ENCODE measurements at regions not wholly inside any gene's neighbourhood (a gene's known extent, or its start where the extent isn't known, plus 50 kb on each side); places are given as distances from the start of the nearest gene placed in this dataset.
"Not testable (repeated sequence)": the region's sequence is repeated elsewhere in the genome, so short reads cannot be mapped to it uniquely, and the experiment has no call there.

DNA sequence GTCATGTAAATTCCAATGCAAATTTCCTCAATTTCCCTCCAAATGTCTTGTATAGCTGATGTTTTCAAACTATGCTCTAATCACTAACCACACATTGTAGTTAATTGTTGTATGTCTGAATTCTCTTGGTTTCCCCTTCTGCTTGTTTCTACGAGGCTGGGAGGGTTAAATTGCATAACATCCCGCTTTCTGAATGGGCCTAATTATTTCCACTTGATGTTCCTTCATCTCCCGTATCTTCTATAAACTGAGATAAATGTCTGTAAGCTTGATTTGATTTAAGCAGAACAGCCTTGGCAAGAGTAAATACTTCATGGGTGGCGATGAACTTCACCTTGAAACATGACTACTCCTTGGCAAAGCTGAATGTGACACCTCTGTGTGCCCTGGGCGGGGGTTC, 72.2 kb downstream of the SERINC2 start:
- no peak for DNase-seq (ENCODE audit: low spot score)

DNA sequence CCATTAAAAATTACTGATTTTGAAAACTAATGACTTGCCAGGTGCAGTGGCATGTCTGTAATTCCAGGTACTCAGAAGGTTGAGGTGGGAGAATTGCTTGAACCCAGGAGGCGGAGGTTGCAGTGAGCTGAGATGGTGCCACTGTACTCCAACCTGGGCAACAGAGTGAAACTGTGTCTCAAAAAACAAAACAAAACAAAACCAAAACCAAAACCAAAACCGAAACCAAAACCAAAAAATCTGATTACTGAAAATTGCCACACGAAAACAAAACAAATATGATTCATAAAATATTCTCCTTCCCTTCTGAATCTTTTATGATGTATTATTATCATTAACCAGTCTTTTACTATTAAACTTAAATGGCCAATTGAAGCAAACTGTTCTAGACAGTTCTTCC, 74.1 kb downstream of the SERINC2 start:
- DNase-seq (ENCODE audit: low spot score): no peak

DNA sequence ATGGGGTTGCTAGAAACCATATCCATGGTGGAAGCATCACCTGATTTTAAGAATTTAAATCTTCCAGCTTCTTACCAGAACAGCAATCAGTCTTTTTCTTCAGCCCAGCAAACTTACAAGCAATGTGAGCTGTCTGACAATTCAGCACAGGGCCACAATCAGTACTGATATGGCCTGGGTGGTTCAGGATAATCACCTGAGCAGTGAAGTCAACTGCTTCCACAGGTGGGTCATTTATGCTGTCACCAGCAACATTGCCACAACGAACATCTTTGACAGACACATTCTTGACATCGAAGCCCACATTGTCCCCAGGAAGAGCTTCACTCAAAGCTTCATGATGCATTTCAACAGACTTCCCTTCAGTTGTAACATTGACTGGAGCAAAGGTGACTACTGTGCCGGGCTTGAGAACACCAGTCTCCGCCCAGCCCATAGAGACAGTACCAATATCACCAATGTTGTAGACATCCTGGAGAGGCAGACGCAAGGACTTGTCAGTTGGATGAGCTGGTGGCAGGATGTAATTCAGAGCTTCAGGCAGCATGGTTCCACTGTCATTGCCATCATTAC, 74.8 kb downstream of the SERINC2 start:
- no peak for DNase-seq (ENCODE audit: low spot score)

DNA sequence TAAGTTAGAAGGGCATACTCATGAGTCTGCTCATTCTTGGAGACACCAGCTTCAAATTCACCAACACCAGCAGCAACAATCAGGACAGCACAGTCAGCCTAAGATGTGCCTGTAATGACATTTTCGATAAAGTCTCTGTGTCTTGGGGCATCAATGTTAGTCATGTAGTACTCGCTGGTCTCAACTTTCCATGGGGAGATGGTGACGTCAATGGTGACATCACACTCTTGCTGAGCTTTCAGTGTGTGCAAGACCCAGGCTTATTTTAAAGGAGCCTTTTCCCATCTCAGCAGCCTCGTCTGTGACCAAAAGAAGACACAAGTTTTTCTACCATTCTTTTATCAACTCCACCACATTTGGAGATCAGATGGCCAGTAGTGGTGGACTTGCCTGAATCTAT, 75.5 kb downstream of the SERINC2 start:
- DNase-seq (ENCODE audit: low spot score): no peak

DNA sequence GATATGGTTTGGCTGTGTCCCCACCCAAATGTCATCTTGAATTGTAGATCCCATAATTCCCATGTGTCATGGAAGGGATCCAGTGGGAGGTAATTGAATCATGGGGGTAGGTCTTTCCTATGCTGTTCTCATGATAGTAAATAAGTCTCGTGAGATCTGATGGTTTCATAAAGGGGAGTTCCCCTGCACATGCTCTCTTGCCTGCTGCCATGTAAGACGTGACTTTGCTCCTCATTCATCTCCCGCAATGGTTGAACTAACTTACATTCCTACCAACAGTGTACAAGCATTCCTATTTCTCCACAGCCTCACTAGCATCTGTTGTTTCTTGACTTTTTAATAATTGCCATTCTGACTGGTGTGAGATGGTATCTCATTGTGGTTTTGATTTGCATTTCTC, 76.6 kb downstream of the SERINC2 start:
- DNase-seq (ENCODE audit: low spot score): not testable (repeated sequence)

DNA sequence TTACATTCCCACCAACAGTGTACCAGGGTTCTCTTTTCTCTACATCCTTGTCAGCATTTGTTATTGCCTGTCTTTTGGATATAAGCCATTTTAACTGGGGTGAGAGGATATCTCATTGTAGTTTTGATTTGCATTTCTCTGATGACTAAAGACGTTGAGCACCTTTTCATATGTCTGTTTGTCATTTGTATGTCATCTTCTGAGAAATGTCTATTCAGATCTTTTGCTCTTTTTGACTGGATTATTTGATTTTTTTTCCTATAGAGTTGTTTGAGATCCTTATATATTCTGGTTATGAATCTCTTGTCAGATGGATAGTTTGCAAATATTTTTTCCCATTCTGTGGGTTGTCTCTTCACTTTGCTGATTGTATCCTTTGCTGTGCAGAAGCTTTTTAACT, 77.6 kb downstream of the SERINC2 start:
- DNase-seq (ENCODE audit: low spot score): not testable (repeated sequence)

DNA sequence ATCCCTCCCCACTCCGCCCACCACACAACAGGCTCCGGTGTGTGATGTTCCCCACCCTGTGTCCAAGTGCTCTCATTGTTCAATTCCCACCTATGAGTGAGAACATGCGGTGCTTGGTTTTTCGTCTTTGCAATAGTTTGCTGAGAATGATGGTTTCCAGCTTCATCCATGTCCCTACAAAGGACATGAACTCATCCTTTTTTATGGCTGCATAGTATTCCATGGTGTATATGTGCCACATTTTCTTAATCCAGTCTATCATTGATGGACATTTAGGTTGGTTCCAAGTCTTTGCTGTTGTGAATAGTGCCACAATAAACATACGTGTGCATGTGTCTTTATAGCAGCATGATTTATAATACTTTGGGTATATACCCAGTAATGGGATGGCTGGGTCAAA, 81.0 kb upstream of the TINAGL1 start:
- peak; percentile 10 for DNase-seq (ENCODE audit: low spot score)

DNA sequence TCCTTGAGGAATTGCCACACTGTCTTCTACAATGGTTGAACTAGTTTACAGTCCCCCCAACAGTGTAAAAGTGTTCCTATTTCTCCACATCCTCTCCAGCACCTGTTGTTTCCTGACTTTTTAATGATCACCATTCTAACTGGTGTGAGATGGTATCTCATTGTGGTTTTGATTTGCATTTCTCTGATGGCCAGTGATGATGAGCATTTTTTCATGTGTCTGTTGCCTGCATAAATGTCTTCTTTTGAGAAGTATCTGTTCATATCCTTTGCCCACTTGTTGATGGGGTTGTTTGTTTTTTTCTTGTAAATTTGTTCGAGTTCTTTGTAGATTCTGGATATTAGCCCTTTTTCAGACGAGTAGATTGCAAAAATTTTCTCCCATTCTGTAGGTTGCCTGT, 80.5 kb upstream of the TINAGL1 start:
- not testable (repeated sequence) for DNase-seq (ENCODE audit: low spot score)

DNA sequence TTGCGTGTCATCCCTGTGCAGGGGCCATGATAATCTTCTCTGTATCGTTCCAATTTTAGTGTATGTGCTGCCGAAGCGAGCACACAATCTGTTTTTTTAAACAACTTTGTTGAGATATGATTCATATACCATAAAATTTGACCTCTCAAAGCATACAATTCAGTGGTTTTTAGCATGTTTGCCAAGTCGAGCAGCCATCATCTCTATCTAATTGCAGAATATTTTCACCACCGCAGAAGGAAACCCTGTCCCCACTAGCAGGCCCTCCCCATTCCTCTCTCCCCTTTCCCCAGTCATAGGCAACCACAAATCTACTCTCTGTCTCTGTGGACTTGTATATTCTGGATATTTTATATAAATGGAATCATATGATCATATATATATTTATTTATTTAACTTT, 78.7 kb upstream of the TINAGL1 start:
- peak; percentile 8 for DNase-seq (ENCODE audit: low spot score)

DNA sequence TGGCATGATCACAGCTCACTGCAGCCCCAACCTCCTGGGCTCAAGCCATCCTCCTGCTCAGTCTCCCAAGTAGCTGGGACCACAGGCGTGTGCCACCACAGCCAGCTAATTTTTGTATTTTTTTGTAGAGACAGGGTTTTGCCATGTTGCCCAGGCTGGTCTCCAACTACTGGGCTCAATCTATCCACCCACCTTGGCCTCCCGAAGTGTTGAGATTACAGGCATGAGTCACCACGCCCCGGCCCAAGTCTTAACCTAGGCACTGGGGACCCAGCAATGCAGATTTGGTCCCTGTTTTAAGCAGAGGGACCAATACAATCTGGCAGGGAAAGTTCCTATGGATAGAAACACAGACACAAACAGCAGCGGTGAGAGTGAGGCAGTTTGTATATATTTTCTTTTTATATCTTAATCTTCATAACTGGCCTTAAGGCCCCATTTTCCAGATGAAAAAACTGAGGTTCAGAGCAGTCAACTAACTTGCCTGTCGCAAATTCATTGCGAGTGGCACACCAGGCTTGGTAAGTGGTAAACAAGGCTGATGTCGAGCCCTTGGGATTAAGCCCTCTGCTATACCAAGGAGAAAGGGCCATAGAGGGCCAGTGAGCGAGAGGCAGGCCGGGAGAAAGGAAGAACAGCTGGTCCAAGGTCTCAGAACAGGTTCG, 77.8 kb upstream of the TINAGL1 start:
- no peak for DNase-seq (ENCODE audit: low spot score)

DNA sequence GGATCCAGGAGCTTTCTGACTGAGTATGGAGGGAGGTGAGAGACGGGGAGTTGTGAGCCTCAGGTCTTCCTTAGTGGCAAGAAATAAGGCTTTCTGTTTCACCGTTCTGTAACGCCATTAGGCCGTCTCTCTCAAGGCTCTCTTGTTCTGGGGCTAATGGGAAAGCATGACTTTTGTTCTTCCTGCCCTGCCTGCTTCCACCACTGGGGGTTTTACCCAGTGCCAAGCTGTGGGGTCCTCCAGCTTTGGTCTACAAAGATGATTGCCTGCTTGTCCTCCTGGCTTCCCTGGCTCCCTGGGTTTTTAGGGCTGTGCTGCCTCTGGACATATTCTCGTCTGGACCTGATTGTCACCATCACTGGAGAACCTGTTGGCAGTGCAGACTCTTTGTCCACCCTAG, 74.8 kb upstream of the TINAGL1 start:
- DNase-seq (ENCODE audit: low spot score): peak; percentile 29

DNA sequence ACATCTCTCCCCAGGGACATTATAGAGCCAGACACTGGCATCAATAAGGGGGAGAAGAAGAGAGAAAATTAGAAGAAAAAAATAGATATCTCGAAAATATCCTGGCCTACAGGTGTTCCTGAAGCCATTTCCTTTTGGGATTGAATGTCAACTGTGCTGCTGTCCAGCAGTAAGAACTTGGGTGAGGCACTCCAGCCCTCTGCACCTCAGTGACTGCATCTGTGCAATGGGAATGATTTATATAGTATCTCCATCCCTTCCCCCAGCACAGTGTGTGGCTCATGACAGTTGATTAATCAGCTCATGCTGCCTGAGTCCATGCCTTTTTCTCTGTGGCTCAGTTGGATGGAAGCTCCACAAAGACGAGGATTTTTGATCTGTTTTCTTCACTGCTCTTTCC, 74.1 kb upstream of the TINAGL1 start:
- no peak for DNase-seq (ENCODE audit: low spot score)

DNA sequence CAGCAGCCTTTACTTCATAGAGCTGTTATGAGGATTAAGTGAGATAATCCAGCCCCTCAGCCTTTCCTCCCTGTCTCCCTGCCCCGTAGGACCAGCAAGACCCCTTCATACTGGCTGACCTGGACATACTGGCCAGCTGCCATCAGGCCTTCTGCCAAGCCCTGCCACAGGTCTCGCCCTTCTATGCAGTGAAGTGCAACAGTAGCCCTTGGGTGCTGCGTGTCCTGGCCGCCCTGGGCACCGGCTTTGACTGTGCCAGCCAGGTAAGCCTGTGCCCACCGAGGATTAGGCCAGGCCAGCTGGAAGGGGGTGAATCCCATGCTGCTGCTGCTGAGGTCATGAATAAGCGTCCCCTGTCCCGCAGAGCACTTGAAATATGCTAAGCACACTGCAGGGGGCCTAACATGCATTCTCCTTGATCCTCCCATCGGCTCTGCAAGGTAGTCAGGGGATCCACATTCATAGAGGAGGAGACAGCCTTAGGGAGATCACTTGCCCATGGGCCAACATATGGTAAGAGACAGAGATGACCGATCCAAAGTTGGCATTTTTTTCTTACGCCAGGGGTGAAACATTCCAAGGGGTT, 73.3 kb upstream of the TINAGL1 start:
- peak; percentile 28 for DNase-seq (ENCODE audit: low spot score)

DNA sequence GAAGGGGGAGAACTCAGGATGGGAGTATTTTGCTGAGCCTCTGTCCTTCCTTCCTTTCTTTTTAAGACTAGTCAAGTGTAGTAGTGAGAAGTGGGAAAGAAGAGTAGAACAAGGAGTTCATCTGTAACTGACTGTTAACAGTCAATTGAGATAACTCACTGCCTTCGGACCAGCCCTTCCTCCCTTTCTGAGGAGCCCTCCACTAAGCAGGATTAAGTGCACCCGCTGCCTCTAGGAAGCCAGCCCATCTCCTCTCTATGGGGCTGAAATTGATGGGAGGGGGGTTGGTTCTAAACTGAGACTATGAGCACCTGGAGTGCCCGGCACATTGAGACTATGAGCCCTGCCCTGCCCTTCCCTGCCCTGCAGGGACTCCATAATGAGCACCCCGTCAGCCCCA, 72.7 kb upstream of the TINAGL1 start:
- peak; percentile 24 for DNase-seq (ENCODE audit: low spot score)

DNA sequence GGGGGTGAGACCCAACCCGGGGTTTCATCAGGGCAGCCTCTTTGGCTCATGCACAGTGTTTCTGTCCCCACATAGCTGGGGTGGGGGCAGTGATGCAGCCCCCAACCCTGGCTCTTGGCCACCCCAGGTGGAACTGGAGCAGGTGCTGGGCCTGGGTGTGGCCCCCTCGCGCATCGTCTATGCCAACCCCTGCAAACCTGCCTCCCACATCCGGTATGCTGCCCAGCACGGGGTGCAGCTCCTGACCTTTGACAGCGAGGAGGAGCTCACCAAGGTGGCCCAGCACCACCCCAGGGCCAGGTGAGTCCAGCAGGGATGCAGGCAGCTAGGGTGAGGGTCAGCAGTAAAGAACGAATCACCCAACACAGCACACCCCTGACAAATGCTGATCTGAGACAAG, 72.3 kb upstream of the TINAGL1 start:
- no peak for DNase-seq (ENCODE audit: low spot score)

DNA sequence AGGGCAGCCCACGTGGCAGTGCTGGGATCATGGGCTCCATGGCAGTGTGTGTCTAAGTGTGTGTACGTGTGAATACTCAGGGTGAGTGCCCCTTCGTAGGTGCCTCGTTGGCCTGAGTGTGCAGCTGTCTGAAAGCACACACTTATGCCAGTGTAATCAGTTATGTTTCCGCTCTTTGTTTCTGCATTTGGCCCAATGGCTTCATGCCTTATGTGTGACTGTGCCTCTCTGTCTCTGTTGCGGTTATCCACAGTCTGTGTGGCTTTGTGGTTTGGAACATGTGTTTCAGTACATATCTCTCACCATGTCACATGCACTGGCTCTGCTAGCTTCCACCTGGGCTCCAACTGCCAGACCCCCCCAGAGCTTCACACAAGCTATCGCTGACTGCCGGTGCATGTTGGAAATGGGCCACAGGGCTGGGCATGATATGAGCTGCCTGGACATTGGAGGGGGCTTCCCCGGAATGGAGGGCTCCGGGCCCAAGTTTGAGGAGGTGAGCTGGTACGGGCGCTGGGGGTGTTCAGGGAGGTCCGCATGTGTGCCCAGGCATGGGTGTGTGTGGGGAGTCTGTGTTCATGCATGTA, 70.3 kb upstream of the TINAGL1 start:
- DNase-seq (ENCODE audit: low spot score): peak; percentile 28

DNA sequence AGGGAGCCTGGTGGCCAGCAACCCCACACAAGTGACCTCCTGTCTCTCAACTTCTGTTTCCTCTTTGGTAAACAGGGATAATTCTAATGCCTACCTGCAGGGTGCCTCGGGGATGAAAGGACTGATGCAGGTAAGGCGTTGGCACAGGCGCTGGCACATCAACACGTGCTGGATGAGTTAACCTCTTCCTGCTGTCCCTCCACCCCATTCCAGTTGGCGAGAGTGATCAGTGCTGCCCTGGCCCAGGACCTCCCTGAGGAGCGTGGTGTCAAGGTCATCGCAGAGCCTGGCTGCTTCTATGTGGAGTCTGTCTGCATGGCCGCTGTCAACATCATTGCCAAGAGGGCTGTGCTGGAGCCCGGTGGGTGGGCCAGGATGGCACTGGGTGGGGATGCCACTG, 69.1 kb upstream of the TINAGL1 start:
- no peak for DNase-seq (ENCODE audit: low spot score)

DNA sequence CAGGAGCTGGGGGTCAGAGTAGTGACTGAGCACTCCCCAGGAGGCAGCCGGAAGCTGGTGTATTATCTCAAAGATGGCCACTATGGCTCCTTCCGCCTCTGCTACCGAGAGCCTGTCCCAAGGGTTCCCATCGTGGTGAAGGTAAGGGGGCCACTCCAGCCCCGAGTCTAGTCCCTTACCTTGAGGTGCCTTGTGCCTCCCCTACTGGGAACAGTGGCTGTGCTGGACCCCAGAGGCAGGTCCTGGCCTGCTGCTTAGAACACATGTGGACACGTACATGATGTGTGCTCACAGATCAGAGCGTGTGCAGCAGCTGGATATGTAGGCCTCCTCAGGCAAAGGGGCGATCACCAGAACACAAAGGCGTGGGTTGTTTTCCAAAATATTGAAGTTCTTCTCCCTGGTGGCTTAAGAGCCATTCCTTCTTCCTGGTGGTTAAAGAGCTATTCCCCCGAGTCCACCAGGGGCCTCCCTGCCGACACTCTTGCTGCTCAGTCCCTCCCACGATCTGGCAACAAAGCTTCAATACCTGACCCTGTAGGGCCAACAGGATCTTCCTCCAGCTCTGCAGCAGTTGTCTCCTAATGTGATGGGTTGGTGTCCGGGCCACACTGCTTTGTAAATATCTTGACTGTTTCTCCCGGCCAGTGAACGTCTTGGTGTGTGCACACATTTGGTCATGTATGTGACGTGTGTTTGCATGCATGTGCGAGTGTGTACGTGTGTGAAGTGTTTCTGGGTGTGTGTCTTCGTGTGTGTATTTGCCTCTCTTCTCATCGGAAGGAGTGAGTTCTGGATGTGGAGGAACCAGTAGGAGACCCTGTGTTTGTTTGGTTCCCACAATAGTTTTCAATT, 68.4 kb upstream of the TINAGL1 start:
- no peak for DNase-seq (ENCODE audit: low spot score)

DNA sequence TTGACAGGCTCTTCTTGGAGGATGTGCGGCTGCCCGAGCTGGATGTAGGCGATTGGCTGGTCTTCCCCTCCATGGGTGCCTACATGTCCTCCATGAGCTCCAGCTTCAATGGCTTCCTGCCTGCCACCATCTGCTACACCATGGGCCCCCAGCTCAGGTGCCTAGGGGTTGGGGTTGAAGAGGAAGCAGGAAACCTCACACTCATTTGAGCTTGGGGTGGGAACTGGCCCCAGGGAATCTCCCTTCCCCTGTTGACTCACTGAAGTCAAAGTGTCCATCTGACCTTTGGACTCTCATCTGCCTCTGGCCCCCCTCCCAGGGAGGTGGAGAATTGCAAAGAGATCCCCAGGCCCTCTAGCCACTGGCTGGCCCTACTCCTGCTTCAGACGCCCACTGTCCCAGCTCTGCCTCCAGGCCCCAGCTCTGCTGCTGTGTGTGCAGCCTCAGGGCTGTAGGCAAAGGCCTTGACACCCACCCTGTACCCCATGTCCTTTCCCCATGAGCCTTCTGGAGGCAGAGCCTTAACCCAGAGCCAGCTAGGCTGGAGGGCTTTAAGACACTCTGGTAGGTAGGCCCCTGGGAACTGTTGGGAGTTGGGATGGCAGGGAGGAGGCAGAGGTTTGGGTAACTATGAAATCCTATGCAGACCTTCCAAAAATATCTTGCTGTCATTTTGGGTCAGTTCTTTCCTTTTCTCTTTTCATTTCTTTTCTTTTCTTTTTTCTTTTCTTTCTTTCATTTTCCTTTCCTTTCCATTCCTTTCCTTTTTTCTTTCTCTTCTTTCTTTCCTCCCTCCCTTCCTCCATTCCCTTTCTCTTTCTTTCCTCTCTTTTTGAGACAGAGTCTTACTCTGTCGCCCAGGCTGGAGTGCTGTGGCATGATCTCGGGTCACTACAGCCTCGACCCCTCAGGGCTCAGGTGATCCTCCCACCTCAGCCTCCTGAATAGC, 66.9 kb upstream of the TINAGL1 start:
- no peak for DNase-seq (ENCODE audit: low spot score)

DNA sequence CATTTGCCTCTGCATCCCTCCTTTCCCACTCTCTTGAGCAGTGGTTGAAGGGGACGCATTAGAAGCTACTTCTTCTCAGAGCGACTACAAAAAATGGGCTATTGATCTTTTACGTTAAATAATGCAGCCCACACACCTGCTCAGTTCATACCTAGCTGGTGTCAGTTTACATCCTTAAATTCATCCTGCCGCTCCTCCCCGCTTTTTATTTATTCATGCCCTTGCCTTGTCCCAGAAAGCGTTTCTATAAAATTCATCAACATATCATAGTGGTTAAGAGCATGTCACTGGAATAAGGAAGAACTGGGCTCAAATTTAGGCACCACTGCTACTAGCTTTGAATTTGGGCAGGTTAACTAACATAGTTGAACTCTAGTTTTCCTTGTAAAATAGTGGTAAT, 66.0 kb upstream of the TINAGL1 start:
- no peak for DNase-seq (ENCODE audit: low spot score)
